ENCODE measurements at regions not wholly inside any gene's neighbourhood (a gene's known extent, or its start where the extent isn't known, plus 50 kb on each side); places are given as distances from the start of the nearest gene placed in this dataset.

GRCh38 chr5:178785999-178786398, 55.5 kb upstream of the ZNF354A start:
- Histone ChIP-seq H3K4me3 (ENCODE audit: low read depth in 2 of 2, low read length in 2 of 2) (peak overlapping the region in 1 of 2 experiments; percentile 25; a peak in 2 of 4 replicates), H3K9me3 (ENCODE audit: control insufficient read depth, insufficient read depth, low read depth, low read length) (no peaks in the 10 kb centered on the region), H3K4me1 (ENCODE audit: control insufficient read depth, insufficient read depth, low read length) (peaks cover 28% of the 10 kb centered on the region), H3K36me3 (ENCODE audit: control insufficient read depth, insufficient read depth, low read length) (no peaks in the 10 kb centered on the region), H3K27me3 (ENCODE audit: control insufficient read depth, insufficient read depth, low read length) (no peaks in the 10 kb centered on the region), H3K27ac (ENCODE audit: low read length) (peak overlapping the region; percentile 77)
- BruUV-seq (replicated peaks): no TSS peak
- in situ Hi-C loops (cut with HindIII; ENCODE audit: low pct_unique_long_range_greater_than_20kb, low sequenced_read_pairs): no loop called here
- peak; percentile 75 for DNase-seq (ENCODE audit: low read depth, low spot score)
- ChIA-PET CTCF (no interaction called here), POLR2A (no interaction called here)
- no peak for TF ChIP-seq REST (IDR thresholded peaks at IDR 0.05; ENCODE audit: insufficient read depth in 1 of 2, low read depth in 2 of 2, low read length in 1 of 2)
- no peak for TF ChIP-seq SIN3A (IDR thresholded peaks at IDR 0.05; ENCODE audit: borderline replicate concordance, insufficient read depth, low read depth, low read length)
- no peak for TF ChIP-seq TCF7L2 (IDR thresholded peaks at IDR 0.05; ENCODE audit: low read depth, low read length)
- TF ChIP-seq CTCF (IDR thresholded peaks at IDR 0.05): no peak
- no peak for TF ChIP-seq POLR2AphosphoS5 (IDR thresholded peaks at IDR 0.05; ENCODE audit: low read depth, low read length)
- intact Hi-C loops (cut with micrococcal nuclease; ENCODE audit: unreplicated experiment): no loop called here
- ATAC-seq: peak; percentile 86

- in situ Hi-C loops (cut with HindIII; ENCODE audit: low pct_unique_long_range_greater_than_20kb, low sequenced_read_pairs): no loop called here
- TF ChIP-seq REST (IDR thresholded peaks at IDR 0.05; ENCODE audit: insufficient read depth in 1 of 2, low read depth in 2 of 2, low read length in 1 of 2) (no peak), POLR2AphosphoS5 (IDR thresholded peaks at IDR 0.05; ENCODE audit: low read depth, low read length) (no peak), TCF7L2 (IDR thresholded peaks at IDR 0.05; ENCODE audit: low read depth, low read length) (no peak), CTCF (IDR thresholded peaks at IDR 0.05) (no peak), SIN3A (IDR thresholded peaks at IDR 0.05; ENCODE audit: borderline replicate concordance, insufficient read depth, low read depth, low read length) (no peak)
Measured at GRCh38 chr5:178784391-178784790, 53.9 kb upstream of the ZNF354A start.

More at GRCh38 chr5:178784391-178784790, 53.9 kb upstream of the ZNF354A start:
- peak overlapping the region; percentile 19; the same call in 1 of the 2 replicates for H3K27ac ChIP-seq (ENCODE audit: low read length)
- ChIA-PET CTCF (no interaction called here), POLR2A (no interaction called here)
- no peaks in the 10 kb centered on the region for H3K27me3 ChIP-seq (ENCODE audit: control insufficient read depth, insufficient read depth, low read length)
- DNase-seq (ENCODE audit: low read depth, low spot score) (no peak), ATAC-seq (no peak)
- intact Hi-C loops (cut with micrococcal nuclease; ENCODE audit: unreplicated experiment): loop anchor here (5.0 kb wide), 1 partner anchor 52 kb away; the partner anchor contains the start of gene ZNF354A
- no peak overlapping the region for H3K4me3 ChIP-seq (ENCODE audit: low read depth in 2 of 2, low read length in 2 of 2)
- no TSS peak for BruUV-seq (replicated peaks)
- H3K4me1 ChIP-seq (ENCODE audit: control insufficient read depth, insufficient read depth, low read length): peaks cover 28% of the 10 kb centered on the region
- H3K36me3 ChIP-seq (ENCODE audit: control insufficient read depth, insufficient read depth, low read length): no peaks in the 10 kb centered on the region
- H3K9me3 ChIP-seq (ENCODE audit: control insufficient read depth, insufficient read depth, low read depth, low read length): no peaks in the 10 kb centered on the region
